ENCODE measurements at regions not wholly inside any gene's neighbourhood (a gene's known extent, or its start where the extent isn't known, plus 50 kb on each side); places are given as distances from the start of the nearest gene placed in this dataset.

DNA sequence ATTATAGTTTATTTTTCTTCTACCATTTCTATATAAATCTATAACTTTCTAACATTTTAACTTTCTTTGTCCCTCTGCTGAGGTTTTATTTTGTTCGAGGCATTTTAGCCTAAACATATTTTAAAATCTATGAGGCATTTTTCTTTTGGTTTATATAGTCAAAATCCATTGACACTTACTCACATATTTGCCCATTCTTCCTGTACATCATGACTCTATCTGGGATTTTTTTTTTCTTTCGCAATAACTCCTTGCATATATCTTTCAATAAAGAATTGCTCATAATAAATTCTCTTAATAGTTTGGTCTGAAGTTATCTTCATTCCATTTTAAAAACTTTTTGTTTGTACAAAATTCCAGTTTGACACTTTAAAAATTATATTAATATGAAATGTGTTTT is 632.3 kb downstream of the TLE4 start:
- TF ChIP-seq CTCF (IDR thresholded peaks at IDR 0.05; ENCODE audit: borderline replicate concordance, control extremely low read depth, extremely low read depth, insufficient read depth, missing control alignments): no peak
- DNase-seq (ENCODE audit: low spot score): no peak
- in situ Hi-C loops (cut with MboI; ENCODE audit: low sequenced_read_pairs, unreplicated experiment): no loop called here

DNA sequence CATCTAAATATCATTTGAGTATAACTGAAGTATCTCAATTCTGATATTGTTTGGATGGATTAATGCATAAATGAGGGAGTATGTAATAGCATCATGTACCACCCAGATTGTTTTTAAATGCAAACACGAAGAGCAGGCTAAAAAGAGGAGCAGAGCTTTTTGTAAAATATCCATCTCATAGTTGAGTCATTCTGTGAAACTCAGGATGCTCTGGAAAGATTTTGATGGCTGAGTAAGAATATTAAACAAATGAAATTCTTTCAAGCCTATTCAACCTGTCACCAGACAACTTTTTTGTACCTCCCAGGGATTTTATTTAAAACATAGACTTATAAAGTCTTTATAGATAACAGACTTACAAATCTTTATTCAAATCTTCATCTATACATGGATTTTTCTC is 625.9 kb downstream of the TLE4 start:
- TF ChIP-seq CTCF (IDR thresholded peaks at IDR 0.05; ENCODE audit: borderline replicate concordance, control extremely low read depth, extremely low read depth, insufficient read depth, missing control alignments): no peak
- in situ Hi-C loops (cut with MboI; ENCODE audit: low sequenced_read_pairs, unreplicated experiment): no loop called here
- DNase-seq (ENCODE audit: low spot score): no peak

GRCh38 chr9:80191108-80191507 is 619.3 kb downstream of the TLE4 start:
- in situ Hi-C loops (cut with MboI; ENCODE audit: low sequenced_read_pairs, unreplicated experiment): no loop called here
- TF ChIP-seq CTCF (IDR thresholded peaks at IDR 0.05; ENCODE audit: borderline replicate concordance, control extremely low read depth, extremely low read depth, insufficient read depth, missing control alignments): no peak
- no peak for DNase-seq (ENCODE audit: low spot score)

- no peak for DNase-seq (ENCODE audit: low spot score)
- in situ Hi-C loops (cut with MboI; ENCODE audit: low sequenced_read_pairs, unreplicated experiment): no loop called here
- TF ChIP-seq CTCF (IDR thresholded peaks at IDR 0.05; ENCODE audit: borderline replicate concordance, control extremely low read depth, extremely low read depth, insufficient read depth, missing control alignments): no peak
Observed at GRCh38 chr9:80188579-80188978, 616.8 kb downstream of the TLE4 start.

DNA sequence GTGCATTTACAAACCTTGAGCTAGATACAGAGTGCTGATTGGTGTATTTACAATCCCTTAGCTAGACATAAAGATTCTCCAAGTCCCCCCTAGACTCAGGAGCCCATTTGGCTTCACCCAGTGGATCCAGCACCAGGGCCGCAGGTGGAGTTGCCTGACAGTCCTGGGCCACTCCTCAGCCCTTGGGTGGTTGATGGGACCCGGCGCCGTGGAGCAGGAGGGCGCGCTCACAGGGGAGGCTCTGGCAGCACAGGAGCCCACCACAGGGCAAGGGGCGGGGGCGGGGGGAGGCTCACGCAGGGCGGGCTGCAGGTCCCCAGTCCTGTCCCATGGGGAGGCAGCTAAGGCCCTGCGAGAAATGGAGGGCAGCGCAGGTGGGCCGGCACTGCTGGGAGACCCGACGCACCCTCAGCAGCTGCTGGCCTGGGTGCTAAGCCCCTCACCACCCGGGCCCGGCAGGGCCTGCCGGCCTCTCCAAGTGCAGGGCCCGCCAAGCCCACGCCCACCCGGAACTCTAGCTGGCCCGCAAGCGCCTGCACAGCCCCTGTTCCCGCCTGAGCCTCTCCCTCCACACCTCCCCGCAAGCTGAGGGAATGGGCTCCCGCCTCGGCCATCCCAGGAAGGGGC is 613.5 kb downstream of the TLE4 start:
- in situ Hi-C loops (cut with MboI; ENCODE audit: low sequenced_read_pairs, unreplicated experiment): no loop called here
- TF ChIP-seq CTCF (IDR thresholded peaks at IDR 0.05; ENCODE audit: borderline replicate concordance, control extremely low read depth, extremely low read depth, insufficient read depth, missing control alignments): no peak
- no peak for DNase-seq (ENCODE audit: low spot score)

GRCh38 chr9:80177949-80178480 is 606.2 kb downstream of the TLE4 start:
- no peak for TF ChIP-seq CTCF (IDR thresholded peaks at IDR 0.05; ENCODE audit: borderline replicate concordance, control extremely low read depth, extremely low read depth, insufficient read depth, missing control alignments)
- in situ Hi-C loops (cut with MboI; ENCODE audit: low sequenced_read_pairs, unreplicated experiment): no loop called here
- no peak for DNase-seq (ENCODE audit: low spot score)

Measured in GM13976 (cell line).